ENCODE measurements at regions not wholly inside any gene's neighbourhood (a gene's known extent, or its start where the extent isn't known, plus 50 kb on each side); places are given as distances from the start of the nearest gene placed in this dataset.

- Histone ChIP-seq H3K9me3 (ENCODE audit: low read depth) (no peaks in the 10 kb centered on the region), H3K9me2 (replicated peaks; ENCODE audit: insufficient read depth) (no peaks in the 10 kb centered on the region), H3K79me2 (no peaks in the 10 kb centered on the region), H3K27me3 (peaks cover 6% of the 10 kb centered on the region), H3K27ac (no peak overlapping the region), H2AFZ (no peak overlapping the region), H3K36me3 (replicated peaks; ENCODE audit: insufficient read depth, low read depth) (no peaks in the 10 kb centered on the region), H3K4me3 (no peak overlapping the region), H3K4me2 (no peak overlapping the region), H3K4me1 (ENCODE audit: insufficient read depth) (no peaks in the 10 kb centered on the region), H4K20me1 (ENCODE audit: insufficient read depth, poor library complexity, severe bottlenecking) (no peaks in the 10 kb centered on the region)
- DNase-seq (ENCODE audit: low spot score) = no peak
- WGBS (ENCODE audit: low lambda C conversion rate, missing lambda C conversion rate) = 91% methylated on average over 10 of the region's 10 CpGs
- TF ChIP-seq EZH2phosphoT487 (IDR thresholded peaks at IDR 0.05; ENCODE audit: low read depth, severe bottlenecking, unreplicated experiment) = no peak
- no peak for TF ChIP-seq CTCF (IDR thresholded peaks at IDR 0.05; ENCODE audit: poor library complexity)
- TF ChIP-seq EZH2 (IDR thresholded peaks at IDR 0.05; ENCODE audit: borderline replicate concordance) = no peak
These were observed 58.2 kb upstream of the LMO1 start for GRCh38 chr11:8321876-8322275.

- no peak for DNase-seq (ENCODE audit: low spot score)
- H3K9me3 ChIP-seq (ENCODE audit: low read depth) = no peaks in the 10 kb centered on the region
- no peaks in the 10 kb centered on the region for H4K20me1 ChIP-seq (ENCODE audit: insufficient read depth, poor library complexity, severe bottlenecking)
- H3K4me2 ChIP-seq = no peak overlapping the region
- H3K4me1 ChIP-seq (ENCODE audit: insufficient read depth) = no peaks in the 10 kb centered on the region
- H3K36me3 ChIP-seq (replicated peaks; ENCODE audit: insufficient read depth, low read depth) = no peaks in the 10 kb centered on the region
- no peaks in the 10 kb centered on the region for H3K9me2 ChIP-seq (replicated peaks; ENCODE audit: insufficient read depth)
- H3K27ac ChIP-seq = no peak overlapping the region
- 91% methylated on average over 5 of the region's 5 CpGs for WGBS (ENCODE audit: low lambda C conversion rate, missing lambda C conversion rate)
- TF ChIP-seq EZH2 (IDR thresholded peaks at IDR 0.05; ENCODE audit: borderline replicate concordance) = no peak
- TF ChIP-seq EZH2phosphoT487 (IDR thresholded peaks at IDR 0.05; ENCODE audit: low read depth, severe bottlenecking, unreplicated experiment) = no peak
- TF ChIP-seq CTCF (IDR thresholded peaks at IDR 0.05; ENCODE audit: poor library complexity) = no peak
- H2AFZ ChIP-seq = no peak overlapping the region
- peaks cover 6% of the 10 kb centered on the region for H3K27me3 ChIP-seq
- H3K4me3 ChIP-seq = no peak overlapping the region
- no peaks in the 10 kb centered on the region for H3K79me2 ChIP-seq
These were observed 56.4 kb upstream of the LMO1 start for GRCh38 chr11:8320076-8320475.

GRCh38 chr11:8318536-8318935, 54.9 kb upstream of the LMO1 start:
- Histone ChIP-seq H3K79me2 (no peaks in the 10 kb centered on the region), H3K9me3 (ENCODE audit: low read depth) (no peaks in the 10 kb centered on the region), H3K4me1 (ENCODE audit: insufficient read depth) (no peaks in the 10 kb centered on the region), H3K4me3 (no peak overlapping the region), H3K4me2 (no peak overlapping the region), H3K36me3 (replicated peaks; ENCODE audit: insufficient read depth, low read depth) (no peaks in the 10 kb centered on the region), H2AFZ (no peak overlapping the region), H3K9me2 (replicated peaks; ENCODE audit: insufficient read depth) (no peaks in the 10 kb centered on the region), H3K27ac (no peak overlapping the region), H3K27me3 (peaks cover 6% of the 10 kb centered on the region), H4K20me1 (ENCODE audit: insufficient read depth, poor library complexity, severe bottlenecking) (no peaks in the 10 kb centered on the region)
- TF ChIP-seq CTCF (IDR thresholded peaks at IDR 0.05; ENCODE audit: poor library complexity) (no peak), EZH2 (IDR thresholded peaks at IDR 0.05; ENCODE audit: borderline replicate concordance) (no peak), EZH2phosphoT487 (IDR thresholded peaks at IDR 0.05; ENCODE audit: low read depth, severe bottlenecking, unreplicated experiment) (no peak)
- DNase-seq (ENCODE audit: low spot score) = no peak
- 64% methylated on average over 7 of the region's 7 CpGs for WGBS (ENCODE audit: low lambda C conversion rate, missing lambda C conversion rate)

- no peak overlapping the region for H3K4me2 ChIP-seq
- 75% methylated on average over 2 of the region's 2 CpGs for WGBS (ENCODE audit: low lambda C conversion rate, missing lambda C conversion rate)
- no peaks in the 10 kb centered on the region for H3K4me1 ChIP-seq (ENCODE audit: insufficient read depth)
- no peaks in the 10 kb centered on the region for H3K79me2 ChIP-seq
- no peak overlapping the region for H2AFZ ChIP-seq
- no peaks in the 10 kb centered on the region for H3K9me3 ChIP-seq (ENCODE audit: low read depth)
- no peaks in the 10 kb centered on the region for H4K20me1 ChIP-seq (ENCODE audit: insufficient read depth, poor library complexity, severe bottlenecking)
- TF ChIP-seq EZH2phosphoT487 (IDR thresholded peaks at IDR 0.05; ENCODE audit: low read depth, severe bottlenecking, unreplicated experiment) (no peak), EZH2 (IDR thresholded peaks at IDR 0.05; ENCODE audit: borderline replicate concordance) (no peak), CTCF (IDR thresholded peaks at IDR 0.05; ENCODE audit: poor library complexity) (no peak)
- peaks cover 6% of the 10 kb centered on the region for H3K27me3 ChIP-seq
- DNase-seq (ENCODE audit: low spot score) = no peak
- H3K4me3 ChIP-seq = no peak overlapping the region
- no peaks in the 10 kb centered on the region for H3K36me3 ChIP-seq (replicated peaks; ENCODE audit: insufficient read depth, low read depth)
- no peaks in the 10 kb centered on the region for H3K9me2 ChIP-seq (replicated peaks; ENCODE audit: insufficient read depth)
- H3K27ac ChIP-seq = no peak overlapping the region
These were observed 53.5 kb upstream of the LMO1 start for GRCh38 chr11:8317159-8317558.

Data from hepatocyte (in vitro differentiated cells).